Left ventricle myocardium inferior (tissue), 1 donor: ENCODE measurements at regions not wholly inside any gene's neighbourhood (a gene's known extent, or its start where the extent isn't known, plus 50 kb on each side); places are given as distances from the start of the nearest gene placed in this dataset.

Experiments used
- DNase-seq: peaks from one replicate; pipeline ENCODE4 v3.0.0-alpha.2; 2020
- H3K27ac ChIP-seq: fragments of 200-600 bp; replicated peaks from 2 replicates; pipeline ENCODE4 v1.8.0; 2021
- H3K27me3 ChIP-seq: fragments of 200-600 bp; 2 replicates; pipeline ENCODE4 v1.8.0; 2021; ENCODE audit warnings: low read depth
- H3K36me3 ChIP-seq: fragments of 200-600 bp; 2 replicates; pipeline ENCODE4 v1.8.0; 2021
- H3K4me1 ChIP-seq: fragments of 200-600 bp; 2 replicates; pipeline ENCODE4 v1.8.0; 2021
- H3K4me3 ChIP-seq: fragments of 200-600 bp; 2 replicates; pipeline ENCODE4 v1.8.0; 2021; ENCODE audit warnings: mild to moderate bottlenecking, moderate library complexity
- H3K9me3 ChIP-seq: fragments of 200-600 bp; replicated peaks from 2 replicates; pipeline ENCODE4 v1.8.0; 2021
- CTCF ChIP-seq: fragments of 200-600 bp; IDR thresholded peaks from 2 replicates; pipeline ENCODE4 v1.8.0; 2021; ENCODE audit warnings: antibody characterized with exemption, mild to moderate bottlenecking, borderline replicate concordance
- intact Hi-C: fragments of 100-400 bp; cut with micrococcal nuclease; formaldehyde crosslinking; loops from one replicate; pipeline ENCODE4 v1.11.0; 2022
- donor health status: DM: no; HTN: yes; CAD: no; lungs with severe emphysema.

GRCh38 chr5:69033690-69034089 is 60.1 kb upstream of the SLC30A5 start:
- no peak for TF ChIP-seq CTCF
- H3K27me3 ChIP-seq, result peaks cover 30% of the 10 kb centered on the region
- H3K4me3 ChIP-seq, result no peak overlapping the region
- H3K27ac ChIP-seq, result no peak overlapping the region
- no peaks in the 10 kb centered on the region for H3K36me3 ChIP-seq
- DNase-seq, result no peak
- intact Hi-C loops, result no loop called here
- H3K4me1 ChIP-seq, result no peaks in the 10 kb centered on the region
- H3K9me3 ChIP-seq, result no peaks in the 10 kb centered on the region

GRCh38 chr5:69034898-69035297 is 58.9 kb upstream of the SLC30A5 start:
- Histone ChIP-seq H3K9me3 (no peaks in the 10 kb centered on the region), H3K4me1 (no peaks in the 10 kb centered on the region), H3K36me3 (no peaks in the 10 kb centered on the region), H3K4me3 (no peak overlapping the region), H3K27me3 (peaks cover 30% of the 10 kb centered on the region), H3K27ac (no peak overlapping the region)
- no peak for TF ChIP-seq CTCF
- DNase-seq, result no peak
- intact Hi-C loops, result no loop called here

DNA sequence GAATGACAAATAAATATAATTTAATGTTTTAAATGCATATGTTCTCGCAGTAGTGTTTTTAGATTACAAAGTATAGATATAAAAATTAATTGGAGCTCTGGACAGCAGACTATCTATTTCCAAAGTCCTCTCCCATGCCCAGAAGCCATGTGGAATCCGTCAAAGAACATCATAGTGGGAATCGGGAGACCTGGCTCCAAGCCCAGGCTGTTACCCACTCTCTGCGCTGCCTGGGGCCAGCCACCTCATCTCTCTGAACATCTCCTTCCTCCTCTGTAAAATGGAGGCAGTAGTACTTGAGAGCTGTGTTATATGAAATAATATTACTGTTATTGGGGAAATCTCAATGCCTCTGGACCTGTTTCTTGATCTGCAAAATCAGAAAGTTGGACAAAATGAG is 58.1 kb upstream of the SLC30A5 start:
- intact Hi-C loops, result no loop called here
- Histone ChIP-seq H3K4me3 (no peak overlapping the region), H3K36me3 (no peaks in the 10 kb centered on the region), H3K4me1 (no peaks in the 10 kb centered on the region), H3K27ac (no peak overlapping the region), H3K9me3 (no peaks in the 10 kb centered on the region), H3K27me3 (peaks cover 26% of the 10 kb centered on the region)
- TF ChIP-seq CTCF, result no peak
- no peak for DNase-seq

- Histone ChIP-seq H3K9me3 (no peaks in the 10 kb centered on the region), H3K4me1 (peaks cover 7% of the 10 kb centered on the region), H3K27ac (no peak overlapping the region), H3K27me3 (peaks cover 14% of the 10 kb centered on the region), H3K4me3 (no peak overlapping the region), H3K36me3 (no peaks in the 10 kb centered on the region)
- intact Hi-C loops, result no loop called here
- no peak for DNase-seq
- no peak for TF ChIP-seq CTCF
These were observed 55.3 kb upstream of the SLC30A5 start for GRCh38 chr5:69038539-69038938.

DNA sequence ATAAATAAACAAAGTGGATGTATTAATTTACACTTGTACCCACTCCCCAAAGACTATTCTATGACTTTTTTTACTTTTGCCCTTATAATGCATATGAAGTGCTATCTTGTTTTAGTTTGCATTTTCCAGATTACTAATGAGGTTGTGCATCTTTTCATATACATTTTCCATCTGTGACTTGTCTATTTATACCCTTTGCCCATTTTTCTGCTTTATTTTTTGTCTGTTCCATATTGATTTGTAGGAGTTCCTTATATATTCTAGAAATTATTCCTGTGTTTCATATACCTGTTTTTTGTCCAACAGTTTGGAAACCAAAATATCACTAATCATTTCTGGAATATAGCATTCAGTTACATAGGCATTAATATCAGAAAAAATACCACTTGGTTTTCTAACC is 54.0 kb upstream of the SLC30A5 start:
- Histone ChIP-seq H3K9me3 (no peaks in the 10 kb centered on the region), H3K27ac (no peak overlapping the region), H3K4me1 (peaks cover 8% of the 10 kb centered on the region), H3K4me3 (no peak overlapping the region), H3K27me3 (peaks cover 7% of the 10 kb centered on the region), H3K36me3 (no peaks in the 10 kb centered on the region)
- intact Hi-C loops, result no loop called here
- no peak for DNase-seq
- no peak for TF ChIP-seq CTCF

DNA sequence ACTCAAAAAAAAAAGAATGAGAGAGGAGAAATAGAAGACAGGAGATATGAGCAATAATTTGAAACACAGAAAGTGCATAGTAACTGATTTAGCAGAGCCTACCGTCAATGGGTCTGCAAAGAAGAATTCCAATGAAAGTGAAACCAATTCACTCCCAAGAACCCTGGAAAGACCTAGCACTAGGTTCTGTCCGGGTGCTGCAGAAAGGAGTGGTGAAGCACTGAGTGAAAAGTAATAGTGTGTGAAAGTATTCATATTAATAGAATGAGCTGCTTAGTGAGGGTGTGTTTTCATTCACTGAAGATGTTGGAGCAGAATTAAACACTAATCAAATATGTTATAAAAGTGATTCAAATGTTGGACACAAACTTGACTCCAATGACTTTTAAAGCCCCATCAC is 51.3 kb upstream of the SLC30A5 start:
- H3K27ac ChIP-seq, result peak overlapping the region; percentile 86
- H3K4me1 ChIP-seq, result peaks cover 8% of the 10 kb centered on the region
- peak overlapping the region; percentile 69 for H3K4me3 ChIP-seq
- no peaks in the 10 kb centered on the region for H3K9me3 ChIP-seq
- intact Hi-C loops, result no loop called here
- DNase-seq, result no peak
- no peaks in the 10 kb centered on the region for H3K27me3 ChIP-seq
- no peaks in the 10 kb centered on the region for H3K36me3 ChIP-seq
- no peak for TF ChIP-seq CTCF
